ENCODE measurements at regions not wholly inside any gene's neighbourhood (a gene's known extent, or its start where the extent isn't known, plus 50 kb on each side); places are given as distances from the start of the nearest gene placed in this dataset.

DNA sequence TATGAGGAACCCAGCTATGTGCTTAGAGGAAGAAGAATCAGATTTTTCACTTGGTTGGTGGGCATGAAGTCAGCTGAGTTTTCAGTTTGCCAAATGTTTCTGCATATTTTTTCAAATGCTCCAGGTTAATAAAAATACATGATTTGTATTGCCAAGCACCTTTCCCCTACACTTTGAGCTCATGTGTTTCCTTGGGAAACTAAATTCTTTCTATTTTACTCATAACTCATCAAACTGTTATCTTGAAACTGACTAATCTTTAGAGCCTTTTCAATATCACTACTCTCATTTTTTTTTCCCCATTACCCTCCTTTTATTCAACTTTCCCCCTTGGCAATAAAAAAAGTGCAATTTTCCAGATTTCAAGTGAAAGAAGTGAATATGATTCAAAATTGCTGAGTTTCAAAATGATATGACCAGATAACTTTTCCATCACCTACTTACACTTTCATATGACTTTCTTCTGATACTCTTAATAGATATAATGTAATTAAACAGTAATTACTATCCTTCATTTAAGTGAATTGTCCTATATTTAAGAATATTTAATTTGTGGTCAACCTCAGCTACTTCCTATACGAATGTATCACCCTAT is 91.9 kb upstream of the SOX6 start:
- no peak for DNase-seq (ENCODE audit: extremely low read depth in 1 of 2, low read depth in 1 of 2)

DNA sequence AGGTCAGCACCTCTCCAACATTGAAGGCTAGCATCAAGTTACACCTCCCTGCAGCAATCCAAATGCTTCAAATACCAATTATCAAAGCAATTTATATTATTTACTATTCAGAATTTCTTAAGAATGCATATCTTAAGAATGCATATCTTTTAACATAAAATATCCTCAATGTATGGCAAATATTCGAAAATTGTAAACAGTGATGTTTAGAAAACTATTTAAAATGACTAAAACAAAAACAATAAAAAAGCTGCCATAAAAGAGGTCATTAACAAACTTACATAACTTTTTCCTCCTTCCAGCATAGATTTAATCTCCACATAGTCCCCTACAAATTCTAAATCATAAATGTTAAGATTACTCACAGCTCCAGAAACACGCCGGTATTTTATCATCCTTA is 85.1 kb upstream of the SOX6 start:
- DNase-seq (ENCODE audit: extremely low read depth in 1 of 2, low read depth in 1 of 2) = no peak

DNA sequence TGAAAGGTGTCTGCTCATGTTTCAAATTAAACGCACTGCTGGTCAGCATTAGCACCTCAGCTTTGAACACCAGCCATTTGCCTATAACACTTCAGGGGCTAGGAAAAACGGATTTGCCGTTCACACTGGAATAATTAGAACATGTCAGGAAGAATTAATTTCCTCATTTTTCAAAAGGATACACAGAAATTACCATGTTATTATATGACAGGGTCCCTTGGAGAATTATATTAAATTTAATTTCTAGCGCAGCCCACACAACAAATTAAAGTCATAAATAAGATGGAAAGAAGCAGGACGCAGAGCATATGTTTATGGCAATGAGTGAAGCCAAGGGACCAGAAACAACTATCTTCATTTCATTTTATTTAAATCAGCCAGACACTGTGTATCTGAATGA is 83.8 kb upstream of the SOX6 start:
- DNase-seq (ENCODE audit: extremely low read depth in 1 of 2, low read depth in 1 of 2) = no peak

- no peak for DNase-seq (ENCODE audit: extremely low read depth in 1 of 2, low read depth in 1 of 2)
Observed at GRCh38 chr11:16434036-16434435, 77.7 kb upstream of the SOX6 start.

- DNase-seq (ENCODE audit: extremely low read depth in 1 of 2, low read depth in 1 of 2) = no peak
Observed at GRCh38 chr11:16430674-16431073, 74.3 kb upstream of the SOX6 start.

DNA sequence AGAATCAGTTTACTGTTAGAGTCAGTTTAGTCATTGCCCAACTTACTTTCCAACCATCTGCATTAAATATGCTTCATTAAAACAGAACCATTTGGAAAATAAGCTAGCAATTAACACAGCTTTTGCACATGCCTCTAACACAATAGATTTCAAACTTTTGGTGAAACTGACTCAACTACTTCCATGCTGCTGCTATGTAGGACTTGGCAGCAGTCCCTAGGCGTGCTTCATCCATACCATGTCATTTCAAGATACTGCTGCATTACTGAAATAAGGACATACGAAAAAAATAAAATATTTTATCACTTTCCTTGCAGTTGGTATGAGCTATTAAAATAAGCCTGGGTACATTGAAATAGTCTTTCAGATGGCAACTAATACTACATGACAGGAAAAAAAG is 65.5 kb upstream of the SOX6 start:
- DNase-seq (ENCODE audit: extremely low read depth in 1 of 2, low read depth in 1 of 2) = no peak

DNA sequence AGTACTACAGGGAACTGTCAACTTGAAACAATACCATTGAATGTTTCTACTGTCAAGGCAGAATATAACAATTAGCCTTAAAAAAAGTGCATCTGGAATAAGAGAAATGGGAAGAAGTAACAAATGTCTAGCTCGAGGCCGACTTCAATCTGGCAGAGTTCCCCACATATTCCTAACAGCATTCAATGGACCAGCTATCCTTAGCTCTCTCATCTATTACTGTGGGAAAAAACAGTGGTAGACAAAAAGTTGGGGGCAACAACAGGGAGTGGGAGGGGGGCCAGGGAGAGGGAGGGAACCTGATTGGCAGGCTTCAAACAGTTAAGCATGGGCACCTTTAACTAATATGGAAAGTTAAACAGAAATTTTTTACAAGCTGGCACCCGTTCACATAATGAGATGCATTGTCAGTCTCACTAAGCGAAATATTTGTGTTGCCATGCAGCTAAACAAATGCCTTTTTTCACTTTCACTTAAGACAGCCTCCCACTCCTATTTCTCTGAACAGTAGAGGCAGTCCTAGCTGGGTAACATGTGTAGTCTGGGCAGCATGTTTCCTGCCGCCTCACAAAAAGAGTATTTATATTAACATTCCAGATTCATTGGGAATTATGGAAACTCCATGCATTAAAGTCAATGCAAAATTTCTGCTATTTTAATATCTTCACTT is 62.2 kb upstream of the SOX6 start:
- DNase-seq (ENCODE audit: extremely low read depth in 1 of 2, low read depth in 1 of 2) = no peak

- no peak for DNase-seq (ENCODE audit: extremely low read depth in 1 of 2, low read depth in 1 of 2)
Observed at GRCh38 chr11:16412525-16413172, 56.3 kb upstream of the SOX6 start.

DNA sequence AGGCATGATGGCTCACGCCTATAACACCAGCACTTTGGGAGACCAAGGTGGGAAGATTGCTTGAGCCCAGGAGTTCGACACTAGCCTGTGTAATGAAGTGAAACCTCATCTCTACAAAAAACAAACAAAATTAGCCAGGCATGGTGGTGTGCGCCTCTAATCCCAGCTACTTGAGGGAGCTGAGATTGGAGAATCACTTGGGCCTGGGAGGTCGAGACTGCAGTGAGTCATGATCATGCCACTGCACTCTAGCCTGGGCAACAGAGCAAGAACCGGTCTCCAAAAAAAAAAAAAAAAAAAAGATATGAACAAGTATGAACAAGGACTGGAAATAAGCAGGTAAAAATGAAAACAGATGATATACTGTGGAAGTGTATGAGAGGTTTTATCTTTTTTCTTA is 54.1 kb upstream of the SOX6 start:
- no peak for DNase-seq (ENCODE audit: extremely low read depth in 1 of 2, low read depth in 1 of 2)

DNA sequence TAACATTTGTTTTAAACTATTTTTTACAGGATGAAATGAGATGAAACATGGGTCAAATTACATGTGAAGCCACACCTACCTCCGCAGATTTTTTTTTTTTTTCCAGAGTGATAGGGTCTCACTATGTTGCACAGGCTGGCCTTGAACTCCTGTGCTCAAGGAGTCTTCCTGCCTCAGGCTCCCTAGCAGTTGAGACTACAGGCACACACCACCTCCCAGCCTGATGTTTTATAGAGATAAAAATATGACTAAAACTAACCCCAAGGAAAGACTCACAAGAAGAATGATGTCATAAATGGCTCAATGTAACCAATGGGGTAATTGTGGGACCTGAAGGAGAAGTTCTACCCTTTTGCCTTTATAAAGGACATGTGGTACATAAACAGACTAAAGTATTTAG is 52.3 kb upstream of the SOX6 start:
- DNase-seq (ENCODE audit: extremely low read depth in 1 of 2, low read depth in 1 of 2) = no peak

DNA sequence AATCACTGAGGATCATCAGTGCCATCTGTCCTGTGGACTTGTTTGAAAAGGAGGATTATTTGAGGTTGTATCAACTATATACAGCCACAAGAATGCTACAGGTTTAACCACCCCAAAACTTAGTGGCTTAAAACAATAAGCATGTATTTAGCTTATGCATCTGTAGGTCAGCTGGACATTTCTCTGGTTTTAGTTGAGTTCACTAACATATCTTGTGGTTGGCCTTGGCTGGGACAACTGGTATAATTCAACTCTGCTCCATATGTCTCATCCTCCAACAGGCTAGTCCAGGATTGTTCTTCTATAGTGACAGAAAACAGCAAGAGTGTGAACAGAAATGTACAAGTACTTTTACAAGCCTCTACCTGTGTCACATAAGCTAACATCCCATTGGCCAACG is 49.9 kb upstream of the SOX6 start:
- DNase-seq (ENCODE audit: extremely low read depth in 1 of 2, low read depth in 1 of 2) = no peak

All from activated CD8-positive, alpha-beta memory T cell treated with anti-CD3 and anti-CD28 coated beads for 1 hour (primary cell).